HUES6 (cell line): ENCODE measurements at regions not wholly inside any gene's neighbourhood (a gene's known extent, or its start where the extent isn't known, plus 50 kb on each side); places are given as distances from the start of the nearest gene placed in this dataset.

Experiments
- H3K27ac ChIP-seq: 2 replicates; pipeline ENCODE4 v1.7.0; 2013; ENCODE audit warnings: low read depth, mild to moderate bottlenecking, low read length, inconsistent platforms
- H3K27me3 ChIP-seq: 2 replicates; pipeline ENCODE4 v1.6.1; 2013; ENCODE audit warnings: low read length; ENCODE audit not compliant: control insufficient read depth, insufficient read depth
- H3K36me3 ChIP-seq: 2 replicates; pipeline ENCODE4 v1.6.1; 2013; ENCODE audit warnings: low read length; ENCODE audit not compliant: control insufficient read depth, insufficient read depth
- H3K4me1 ChIP-seq: 2 replicates; pipeline ENCODE4 v1.6.1; 2013; ENCODE audit warnings: low read length; ENCODE audit not compliant: control insufficient read depth, insufficient read depth
- H3K4me3 ChIP-seq: 2 replicates; pipeline ENCODE4 v1.5.1; 2013; ENCODE audit warnings: low read depth, low read length
- H3K9ac ChIP-seq: one replicate; pipeline ENCODE4 v1.6.1; 2013; ENCODE audit warnings: mild to moderate bottlenecking, low read length
- H3K9me3 ChIP-seq: 2 replicates; pipeline ENCODE4 v1.6.1; 2013; ENCODE audit warnings: low read depth, low read length; ENCODE audit not compliant: control insufficient read depth, insufficient read depth

GRCh38 chr2:133718688-133719201 lies 150.5 kb upstream of the NCKAP5 start:
- Histone ChIP-seq H3K36me3 (no peaks in the 10 kb centered on the region), H3K4me1 (no peaks in the 10 kb centered on the region), H3K4me3 (no peak overlapping the region), H3K9me3 (peaks cover 9% of the 10 kb centered on the region), H3K27ac (no peak overlapping the region), H3K27me3 (no peaks in the 10 kb centered on the region), H3K9ac (no peak overlapping the region)

GRCh38 chr2:133720429-133720828 lies 152.2 kb upstream of the NCKAP5 start:
- no peak overlapping the region for H3K27ac ChIP-seq

GRCh38 chr2:133721118-133721517 lies 152.9 kb upstream of the NCKAP5 start:
- peaks cover 9% of the 10 kb centered on the region for H3K9me3 ChIP-seq
- H3K27ac ChIP-seq = no peak overlapping the region
- H3K9ac ChIP-seq = no peak overlapping the region
- H3K4me1 ChIP-seq = no peaks in the 10 kb centered on the region
- no peaks in the 10 kb centered on the region for H3K27me3 ChIP-seq
- H3K36me3 ChIP-seq = no peaks in the 10 kb centered on the region
- no peak overlapping the region for H3K4me3 ChIP-seq

More at GRCh38 chr2:133720429-133720828, 152.2 kb upstream of the NCKAP5 start:
- Histone ChIP-seq H3K4me1 (no peaks in the 10 kb centered on the region), H3K9me3 (peaks cover 9% of the 10 kb centered on the region), H3K27me3 (no peaks in the 10 kb centered on the region), H3K9ac (no peak overlapping the region), H3K36me3 (no peaks in the 10 kb centered on the region), H3K4me3 (no peak overlapping the region)

- H3K27ac ChIP-seq = no peak overlapping the region
- peaks cover 9% of the 10 kb centered on the region for H3K9me3 ChIP-seq
- no peaks in the 10 kb centered on the region for H3K27me3 ChIP-seq
- no peak overlapping the region for H3K9ac ChIP-seq
- H3K36me3 ChIP-seq = no peaks in the 10 kb centered on the region
- H3K4me1 ChIP-seq = no peaks in the 10 kb centered on the region
- no peak overlapping the region for H3K4me3 ChIP-seq
Observed at GRCh38 chr2:133723133-133723532, 154.9 kb upstream of the NCKAP5 start.

DNA sequence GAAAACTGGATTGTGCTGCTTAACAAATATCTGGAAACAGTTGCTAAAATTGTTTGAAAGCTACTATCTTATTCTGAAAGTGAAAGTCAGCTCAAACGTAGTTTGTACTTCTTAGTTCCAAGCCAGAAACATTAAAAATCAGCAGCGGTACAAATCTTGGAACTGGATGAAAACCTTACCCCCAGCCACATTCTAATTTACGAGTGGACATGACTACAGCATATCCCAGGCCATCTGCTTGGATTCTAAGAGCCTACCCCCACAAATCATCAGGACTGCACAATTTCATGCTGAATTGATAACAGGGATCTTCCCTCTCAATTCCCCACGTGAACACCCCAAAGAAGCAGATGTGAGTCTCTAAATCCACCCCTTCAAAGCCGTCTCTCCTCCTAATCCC lies 158.7 kb upstream of the NCKAP5 start:
- H3K36me3 ChIP-seq = no peaks in the 10 kb centered on the region
- no peaks in the 10 kb centered on the region for H3K4me1 ChIP-seq
- H3K9me3 ChIP-seq = no peaks in the 10 kb centered on the region
- no peak overlapping the region for H3K4me3 ChIP-seq
- no peak overlapping the region for H3K27ac ChIP-seq
- no peaks in the 10 kb centered on the region for H3K27me3 ChIP-seq
- H3K9ac ChIP-seq = no peak overlapping the region

GRCh38 chr2:133732059-133732458 lies 163.8 kb upstream of the NCKAP5 start:
- H3K9me3 ChIP-seq = peaks cover 3% of the 10 kb centered on the region
- H3K9ac ChIP-seq = no peak overlapping the region
- no peaks in the 10 kb centered on the region for H3K36me3 ChIP-seq
- H3K4me3 ChIP-seq = no peak overlapping the region
- no peaks in the 10 kb centered on the region for H3K4me1 ChIP-seq
- H3K27me3 ChIP-seq = no peaks in the 10 kb centered on the region
- H3K27ac ChIP-seq = no peak overlapping the region

GRCh38 chr2:133732982-133733900 lies 165.0 kb upstream of the NCKAP5 start:
- no peaks in the 10 kb centered on the region for H3K36me3 ChIP-seq
- H3K9ac ChIP-seq = no peak overlapping the region
- no peak overlapping the region for H3K4me3 ChIP-seq
- no peaks in the 10 kb centered on the region for H3K4me1 ChIP-seq
- H3K27me3 ChIP-seq = no peaks in the 10 kb centered on the region
- H3K9me3 ChIP-seq = peaks cover 3% of the 10 kb centered on the region
- H3K27ac ChIP-seq = no peak overlapping the region

DNA sequence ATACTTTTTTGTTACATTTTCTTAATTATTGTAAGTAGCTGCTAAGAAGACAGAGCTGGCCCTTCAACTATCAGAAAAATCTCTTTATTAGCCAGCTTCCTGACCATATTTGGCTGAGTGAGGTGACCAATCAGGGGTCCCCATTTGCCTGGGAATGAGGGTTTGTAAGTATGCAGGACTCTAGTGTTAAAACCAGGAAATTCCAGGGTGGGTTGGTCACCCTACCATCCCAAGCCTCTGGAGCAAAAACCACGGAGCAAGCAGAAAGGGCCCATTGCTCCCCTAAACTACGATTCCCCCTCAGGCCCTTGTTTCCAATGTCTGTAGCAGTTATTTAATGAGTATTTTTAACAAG lies 165.6 kb upstream of the NCKAP5 start:
- no peak overlapping the region for H3K9ac ChIP-seq
- H3K4me3 ChIP-seq = no peak overlapping the region
- no peaks in the 10 kb centered on the region for H3K4me1 ChIP-seq
- H3K9me3 ChIP-seq = peaks cover 3% of the 10 kb centered on the region
- no peaks in the 10 kb centered on the region for H3K36me3 ChIP-seq
- H3K27ac ChIP-seq = no peak overlapping the region
- H3K27me3 ChIP-seq = no peaks in the 10 kb centered on the region

- H3K9me3 ChIP-seq = peaks cover 3% of the 10 kb centered on the region
- no peak overlapping the region for H3K27ac ChIP-seq
- no peak overlapping the region for H3K4me3 ChIP-seq
- no peaks in the 10 kb centered on the region for H3K27me3 ChIP-seq
- no peaks in the 10 kb centered on the region for H3K4me1 ChIP-seq
- H3K36me3 ChIP-seq = no peaks in the 10 kb centered on the region
- no peak overlapping the region for H3K9ac ChIP-seq
Observed at GRCh38 chr2:133734716-133735495, 166.6 kb upstream of the NCKAP5 start.

DNA sequence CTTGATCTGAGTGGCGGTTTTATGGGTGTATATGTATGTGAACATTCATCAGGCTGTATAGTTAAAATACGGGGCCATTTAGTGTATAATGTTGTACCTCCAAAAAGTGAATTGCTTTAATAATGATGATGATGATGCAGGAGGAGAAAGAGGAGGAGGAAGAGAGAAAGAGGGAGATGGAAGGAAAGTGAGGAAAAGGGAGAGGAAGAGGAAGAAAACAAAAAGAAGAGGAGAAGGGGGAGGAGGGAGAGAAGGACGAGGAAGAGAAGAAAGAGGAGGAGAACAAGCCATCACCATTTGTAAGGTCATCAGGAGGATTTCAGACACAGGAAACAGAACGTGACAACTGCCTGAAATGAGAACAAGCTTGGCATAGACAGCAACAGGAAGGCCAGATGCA lies 168.4 kb upstream of the NCKAP5 start:
- no peaks in the 10 kb centered on the region for H3K4me1 ChIP-seq
- H3K27ac ChIP-seq = no peak overlapping the region
- H3K27me3 ChIP-seq = no peaks in the 10 kb centered on the region
- H3K4me3 ChIP-seq = no peak overlapping the region
- H3K9ac ChIP-seq = no peak overlapping the region
- H3K36me3 ChIP-seq = no peaks in the 10 kb centered on the region
- peaks cover 3% of the 10 kb centered on the region for H3K9me3 ChIP-seq
